Nephron progenitor cell (in vitro differentiated cells): ENCODE measurements at regions not wholly inside any gene's neighbourhood (a gene's known extent, or its start where the extent isn't known, plus 50 kb on each side); places are given as distances from the start of the nearest gene placed in this dataset.

ENCODE experiments used
- DNase-seq: peaks from one replicate; pipeline ENCODE4 v3.0.0; 2021
- H3K27ac Mint-ChIP-seq: 2 replicates; pipeline ENCODE4 v1.8.0; 2021; ENCODE audit warnings: mild to moderate bottlenecking, moderate library complexity, mixed read lengths
- H3K27me3 Mint-ChIP-seq: 2 replicates; pipeline ENCODE4 v1.8.0; 2021; ENCODE audit warnings: mild to moderate bottlenecking, low read depth, mixed read lengths; ENCODE audit not compliant: poor library complexity
- H3K36me3 Mint-ChIP-seq: 2 replicates; pipeline ENCODE4 v1.8.0; 2021; ENCODE audit warnings: low read depth, mixed read lengths
- H3K4me1 Mint-ChIP-seq: 2 replicates; pipeline ENCODE4 v1.8.0; 2021; ENCODE audit warnings: mixed read lengths
- H3K4me3 Mint-ChIP-seq: 2 replicates; pipeline ENCODE4 v1.8.0; 2021; ENCODE audit warnings: mild to moderate bottlenecking, moderate library complexity, mixed read lengths
- H3K9me3 Mint-ChIP-seq: 2 replicates; pipeline ENCODE4 v1.8.0; 2021; ENCODE audit warnings: mild to moderate bottlenecking, moderate library complexity, mixed read lengths
- CTCF ChIP-seq: fragments of 200-600 bp; sonication (generic); IDR thresholded peaks from 2 replicates; pipeline ENCODE4 v1.5.0; 2021; ENCODE audit warnings: antibody characterized with exemption

GRCh38 chr4:127196655-127197352 is 436.0 kb upstream of the INTU start:
- Mint-ChIP-seq H3K4me3 (no peak overlapping the region), H3K9me3 (peaks cover 19% of the 10 kb centered on the region), H3K27ac (no peak overlapping the region), H3K27me3 (no peaks in the 10 kb centered on the region), H3K36me3 (peaks cover 5% of the 10 kb centered on the region), H3K4me1 (no peaks in the 10 kb centered on the region)
- TF ChIP-seq CTCF: no peak
- no peak for DNase-seq

GRCh38 chr4:127203562-127204200 is 429.1 kb upstream of the INTU start:
- no peak overlapping the region for H3K4me3 Mint-ChIP-seq
- H3K4me1 Mint-ChIP-seq: no peaks in the 10 kb centered on the region
- H3K27me3 Mint-ChIP-seq: no peaks in the 10 kb centered on the region
- DNase-seq: no peak
- H3K9me3 Mint-ChIP-seq: peaks cover 18% of the 10 kb centered on the region
- no peak for TF ChIP-seq CTCF
- H3K36me3 Mint-ChIP-seq: peaks cover 5% of the 10 kb centered on the region
- no peak overlapping the region for H3K27ac Mint-ChIP-seq

GRCh38 chr4:127204322-127204721 is 428.4 kb upstream of the INTU start:
- Mint-ChIP-seq H3K4me1 (no peaks in the 10 kb centered on the region), H3K4me3 (no peak overlapping the region), H3K27me3 (no peaks in the 10 kb centered on the region), H3K27ac (no peak overlapping the region), H3K9me3 (peaks cover 12% of the 10 kb centered on the region), H3K36me3 (no peaks in the 10 kb centered on the region)
- DNase-seq: no peak
- no peak for TF ChIP-seq CTCF

- no peak for DNase-seq
- Mint-ChIP-seq H3K9me3 (peaks cover 5% of the 10 kb centered on the region), H3K4me1 (no peaks in the 10 kb centered on the region), H3K36me3 (no peaks in the 10 kb centered on the region), H3K27ac (no peak overlapping the region), H3K4me3 (no peak overlapping the region), H3K27me3 (no peaks in the 10 kb centered on the region)
- TF ChIP-seq CTCF: no peak
Observed at GRCh38 chr4:127209580-127210095, 423.1 kb upstream of the INTU start.

- peaks cover 5% of the 10 kb centered on the region for H3K9me3 Mint-ChIP-seq
- no peak overlapping the region for H3K27ac Mint-ChIP-seq
- DNase-seq: no peak
Observed at GRCh38 chr4:127210893-127211649, 421.7 kb upstream of the INTU start.

More at GRCh38 chr4:127210893-127211649, 421.7 kb upstream of the INTU start:
- no peak overlapping the region for H3K4me3 Mint-ChIP-seq
- no peaks in the 10 kb centered on the region for H3K4me1 Mint-ChIP-seq
- H3K36me3 Mint-ChIP-seq: no peaks in the 10 kb centered on the region
- no peaks in the 10 kb centered on the region for H3K27me3 Mint-ChIP-seq
- TF ChIP-seq CTCF: no peak
